A549 (cell line): ENCODE measurements at regions not wholly inside any gene's neighbourhood (a gene's known extent, or its start where the extent isn't known, plus 50 kb on each side); places are given as distances from the start of the nearest gene placed in this dataset.

Source experiments
- CEBPB ChIP-seq, 2 experiments: fragments of >200 bp in 1 of 2; sonication (Bioruptor Twin) in 1 of 2; formaldehyde crosslinking in 1 of 2; IDR thresholded peaks; 2 replicates each; pipeline ENCODE4 v1.6.1; 2012 to 2016
- EP300 ChIP-seq, 2 experiments: fragments of >200 bp; sonication (Bioruptor Twin); formaldehyde crosslinking; IDR thresholded peaks; 2 replicates in 1 of 2; 3 replicates in 1 of 2; pipeline ENCODE4 v1.6.1; 2016 to 2017
- NFE2L2 ChIP-seq: fragments of 150-350 bp; conservative IDR thresholded peaks from 2 replicates; pipeline ENCODE4 v1.6.1; 2014; ENCODE audit warnings: low read length
- POLR2A ChIP-seq: IDR thresholded peaks from 2 replicates; pipeline ENCODE4 v1.6.1; 2012; ENCODE audit warnings: mild to moderate bottlenecking, low read length
- RAD21 ChIP-seq, 2 experiments: fragments of >200 bp in 1 of 2; sonication (Bioruptor Twin) in 1 of 2; formaldehyde crosslinking in 1 of 2; IDR thresholded peaks in 1 of 2; conservative IDR thresholded peaks in 1 of 2; 2 replicates in 1 of 2; 3 replicates in 1 of 2; pipeline ENCODE4 v1.6.1; 2012 to 2018; ENCODE audit warnings: inconsistent platforms in 1 of 2
- TF ChIP-seq, protein P1 (sequence below): fragments of >200 bp; sonication (Bioruptor Twin); formaldehyde crosslinking; IDR thresholded peaks from 3 replicates; pipeline ENCODE4 v1.5.1; 2016
- TF ChIP-seq, protein P2 (sequence below): fragments of 200-600 bp; sonication (generic); IDR thresholded peaks from 2 replicates; pipeline ENCODE4 v1.6.1; 2016; ENCODE audit warnings: antibody characterized with exemption, mild to moderate bottlenecking, moderate library complexity
- TF ChIP-seq, protein P3 (sequence below): IDR thresholded peaks from 2 replicates; pipeline ENCODE4 v1.6.1; 2012

DNA sequence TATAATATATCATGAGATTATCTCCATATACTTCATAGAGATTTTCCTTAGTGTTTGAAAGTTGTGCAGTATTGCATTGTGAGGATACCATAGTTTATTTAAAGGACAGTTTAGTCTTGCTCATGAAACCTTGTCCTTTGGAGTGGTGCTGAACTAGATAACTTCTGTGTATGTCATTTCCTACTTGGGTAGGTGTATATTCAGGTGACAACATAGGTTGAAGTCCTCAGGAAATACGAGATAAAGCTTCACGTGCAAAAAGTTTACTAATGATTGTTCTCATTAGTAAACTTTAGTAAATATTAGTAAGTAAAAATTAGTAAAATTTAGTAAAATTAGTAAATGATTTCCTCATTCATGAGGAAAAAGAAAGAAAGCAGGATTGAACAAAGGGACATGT is 521.3 kb upstream of the LRRC4C start:
- TF ChIP-seq, protein P1, sequence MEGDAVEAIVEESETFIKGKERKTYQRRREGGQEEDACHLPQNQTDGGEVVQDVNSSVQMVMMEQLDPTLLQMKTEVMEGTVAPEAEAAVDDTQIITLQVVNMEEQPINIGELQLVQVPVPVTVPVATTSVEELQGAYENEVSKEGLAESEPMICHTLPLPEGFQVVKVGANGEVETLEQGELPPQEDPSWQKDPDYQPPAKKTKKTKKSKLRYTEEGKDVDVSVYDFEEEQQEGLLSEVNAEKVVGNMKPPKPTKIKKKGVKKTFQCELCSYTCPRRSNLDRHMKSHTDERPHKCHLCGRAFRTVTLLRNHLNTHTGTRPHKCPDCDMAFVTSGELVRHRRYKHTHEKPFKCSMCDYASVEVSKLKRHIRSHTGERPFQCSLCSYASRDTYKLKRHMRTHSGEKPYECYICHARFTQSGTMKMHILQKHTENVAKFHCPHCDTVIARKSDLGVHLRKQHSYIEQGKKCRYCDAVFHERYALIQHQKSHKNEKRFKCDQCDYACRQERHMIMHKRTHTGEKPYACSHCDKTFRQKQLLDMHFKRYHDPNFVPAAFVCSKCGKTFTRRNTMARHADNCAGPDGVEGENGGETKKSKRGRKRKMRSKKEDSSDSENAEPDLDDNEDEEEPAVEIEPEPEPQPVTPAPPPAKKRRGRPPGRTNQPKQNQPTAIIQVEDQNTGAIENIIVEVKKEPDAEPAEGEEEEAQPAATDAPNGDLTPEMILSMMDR, result no peak
- TF ChIP-seq POLR2A (no peak), CEBPB (IDR thresholded peaks at IDR 0.05) (no peak), RAD21 (conservative IDR thresholded peaks at IDR 0.05 in 1 of 2, IDR thresholded peaks at IDR 0.05 in 1 of 2) (no peak), NFE2L2 (no peak), EP300 (IDR thresholded peaks at IDR 0.05) (no peak)
- TF ChIP-seq, protein P2, sequence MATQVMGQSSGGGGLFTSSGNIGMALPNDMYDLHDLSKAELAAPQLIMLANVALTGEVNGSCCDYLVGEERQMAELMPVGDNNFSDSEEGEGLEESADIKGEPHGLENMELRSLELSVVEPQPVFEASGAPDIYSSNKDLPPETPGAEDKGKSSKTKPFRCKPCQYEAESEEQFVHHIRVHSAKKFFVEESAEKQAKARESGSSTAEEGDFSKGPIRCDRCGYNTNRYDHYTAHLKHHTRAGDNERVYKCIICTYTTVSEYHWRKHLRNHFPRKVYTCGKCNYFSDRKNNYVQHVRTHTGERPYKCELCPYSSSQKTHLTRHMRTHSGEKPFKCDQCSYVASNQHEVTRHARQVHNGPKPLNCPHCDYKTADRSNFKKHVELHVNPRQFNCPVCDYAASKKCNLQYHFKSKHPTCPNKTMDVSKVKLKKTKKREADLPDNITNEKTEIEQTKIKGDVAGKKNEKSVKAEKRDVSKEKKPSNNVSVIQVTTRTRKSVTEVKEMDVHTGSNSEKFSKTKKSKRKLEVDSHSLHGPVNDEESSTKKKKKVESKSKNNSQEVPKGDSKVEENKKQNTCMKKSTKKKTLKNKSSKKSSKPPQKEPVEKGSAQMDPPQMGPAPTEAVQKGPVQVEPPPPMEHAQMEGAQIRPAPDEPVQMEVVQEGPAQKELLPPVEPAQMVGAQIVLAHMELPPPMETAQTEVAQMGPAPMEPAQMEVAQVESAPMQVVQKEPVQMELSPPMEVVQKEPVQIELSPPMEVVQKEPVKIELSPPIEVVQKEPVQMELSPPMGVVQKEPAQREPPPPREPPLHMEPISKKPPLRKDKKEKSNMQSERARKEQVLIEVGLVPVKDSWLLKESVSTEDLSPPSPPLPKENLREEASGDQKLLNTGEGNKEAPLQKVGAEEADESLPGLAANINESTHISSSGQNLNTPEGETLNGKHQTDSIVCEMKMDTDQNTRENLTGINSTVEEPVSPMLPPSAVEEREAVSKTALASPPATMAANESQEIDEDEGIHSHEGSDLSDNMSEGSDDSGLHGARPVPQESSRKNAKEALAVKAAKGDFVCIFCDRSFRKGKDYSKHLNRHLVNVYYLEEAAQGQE, result no peak
- TF ChIP-seq, protein P3, sequence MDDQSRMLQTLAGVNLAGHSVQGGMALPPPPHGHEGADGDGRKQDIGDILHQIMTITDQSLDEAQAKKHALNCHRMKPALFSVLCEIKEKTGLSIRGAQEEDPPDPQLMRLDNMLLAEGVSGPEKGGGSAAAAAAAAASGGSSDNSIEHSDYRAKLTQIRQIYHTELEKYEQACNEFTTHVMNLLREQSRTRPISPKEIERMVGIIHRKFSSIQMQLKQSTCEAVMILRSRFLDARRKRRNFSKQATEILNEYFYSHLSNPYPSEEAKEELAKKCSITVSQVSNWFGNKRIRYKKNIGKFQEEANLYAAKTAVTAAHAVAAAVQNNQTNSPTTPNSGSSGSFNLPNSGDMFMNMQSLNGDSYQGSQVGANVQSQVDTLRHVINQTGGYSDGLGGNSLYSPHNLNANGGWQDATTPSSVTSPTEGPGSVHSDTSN, result no peak
